PC-9 (cell line): ENCODE measurements at regions not wholly inside any gene's neighbourhood (a gene's known extent, or its start where the extent isn't known, plus 50 kb on each side); places are given as distances from the start of the nearest gene placed in this dataset.

Source experiments
- BruUV-seq: library from RNA; stranded (reverse); fragments of 400-500 nt; replicated peaks from 2 replicates; lab custom pipeline; 2021; lab: Mats Ljungman, UMichigan
- CTCF ChIA-PET: fragments of 300-600 bp; sonication (Branson Sonifier 250); formaldehyde crosslinking; loops from one replicate; lab custom pipeline; 2022; ENCODE audit warnings: antibody characterized with exemption; lab: Charles Lee
- POLR2A ChIA-PET: fragments of 300-600 bp; sonication (Branson Sonifier 250); formaldehyde crosslinking; loops from one replicate; lab custom pipeline; 2022; ENCODE audit warnings: antibody characterized with exemption; ENCODE audit not compliant: unreplicated experiment; lab: Charles Lee
- DNase-seq, 2 experiments: peaks; one replicate each; pipeline versions ENCODE4 v3.0.0 to v3.0.0-alpha.2; 2015 to 2022; ENCODE audit warnings: mixed read lengths in 1 of 2
- H2AFZ ChIP-seq: fragments of 200-600 bp; sonication (generic); 2 replicates; pipeline ENCODE4 v1.8.1; 2017; ENCODE audit warnings: antibody characterized with exemption
- H3F3A ChIP-seq: fragments of 200-600 bp; sonication (generic); 2 replicates; pipeline ENCODE4 v1.8.1; 2017; ENCODE audit warnings: antibody characterized with exemption, mild to moderate bottlenecking, low read depth; ENCODE audit not compliant: insufficient read depth
- H3K27ac ChIP-seq: fragments of 200-600 bp; sonication (generic); 2 replicates; pipeline ENCODE4 v1.6.1; 2016; ENCODE audit warnings: mixed run types
- H3K27me3 ChIP-seq: fragments of 200-600 bp; sonication (generic); 2 replicates; pipeline ENCODE4 v1.6.1; 2016; ENCODE audit warnings: low read depth, mixed run types; ENCODE audit not compliant: insufficient read depth
- H3K36me3 ChIP-seq: fragments of 200-600 bp; sonication (generic); 2 replicates; pipeline ENCODE4 v1.6.1; 2016; ENCODE audit warnings: low read depth, mixed run types
- H3K4me1 ChIP-seq: fragments of 200-600 bp; sonication (generic); replicated peaks from 2 replicates; pipeline ENCODE4 v1.6.1; 2016; ENCODE audit warnings: mixed run types; ENCODE audit not compliant: insufficient read depth
- H3K4me2 ChIP-seq: fragments of 200-600 bp; sonication (generic); 2 replicates; pipeline ENCODE4 v1.6.1; 2017; ENCODE audit warnings: mixed run types
- H3K4me3 ChIP-seq: fragments of 200-600 bp; sonication (generic); 2 replicates; pipeline ENCODE4 v1.6.1; 2016; ENCODE audit warnings: mixed run types
- H3K79me2 ChIP-seq: fragments of 200-600 bp; sonication (generic); 2 replicates; pipeline ENCODE4 v1.6.1; 2017; ENCODE audit warnings: low read depth, mixed run types
- H3K9me2 ChIP-seq: fragments of 200-600 bp; sonication (generic); 2 replicates; pipeline ENCODE4 v1.8.1; 2017; ENCODE audit warnings: mild to moderate bottlenecking; ENCODE audit not compliant: insufficient read depth
- H3K9me3 ChIP-seq: fragments of 200-600 bp; sonication (generic); 2 replicates; pipeline ENCODE4 v1.8.1; 2016; ENCODE audit warnings: low read depth; ENCODE audit not compliant: insufficient read depth
- H4K20me1 ChIP-seq: fragments of 200-600 bp; sonication (generic); 2 replicates; pipeline ENCODE4 v1.8.1; 2017; ENCODE audit not compliant: insufficient read depth
- CTCF ChIP-seq: fragments of 200-600 bp; sonication (generic); conservative IDR thresholded peaks from 2 replicates; pipeline ENCODE4 v1.6.1; 2017; ENCODE audit warnings: mixed run types, antibody characterized with exemption, mild to moderate bottlenecking, moderate library complexity
- EZH2 ChIP-seq: fragments of 200-600 bp; sonication (generic); IDR thresholded peaks from 2 replicates; pipeline ENCODE4 v1.8.0; 2017; ENCODE audit warnings: antibody characterized with exemption, low read depth
- intact Hi-C: fragments of 100-400 bp; cut with micrococcal nuclease; formaldehyde crosslinking; loops from one replicate; pipeline ENCODE4 v1.10.0; 2022; ENCODE audit not compliant: unreplicated experiment

GRCh38 chr2:226508005-226508404 lies 291.6 kb downstream of the IRS1 start:
- CTCF ChIA-PET: no interaction called here
- H2AFZ ChIP-seq: no peak overlapping the region

GRCh38 chr2:226497146-226497909 lies 302.3 kb downstream of the IRS1 start:
- Histone ChIP-seq H3K9me2 (no peaks in the 10 kb centered on the region), H2AFZ (no peak overlapping the region), H3F3A (no peaks in the 10 kb centered on the region), H3K4me1 (no peaks in the 10 kb centered on the region), H3K79me2 (no peaks in the 10 kb centered on the region), H3K4me3 (no peak overlapping the region), H3K27me3 (no peaks in the 10 kb centered on the region), H3K27ac (no peak overlapping the region), H3K9me3 (no peaks in the 10 kb centered on the region), H3K36me3 (no peaks in the 10 kb centered on the region), H4K20me1 (no peaks in the 10 kb centered on the region), H3K4me2 (no peak overlapping the region)
- intact Hi-C loops: no loop called here
- ChIA-PET CTCF (interaction anchor here (0.6 kb wide), 1 partner anchor 204 kb away, joined by 5 read pairs; no protein-coding TSS in a partner anchor), POLR2A (no interaction called here)
- BruUV-seq: no TSS peak
- no peak for TF ChIP-seq EZH2
- DNase-seq: no peak

More at GRCh38 chr2:226508005-226508404, 291.6 kb downstream of the IRS1 start:
- no peaks in the 10 kb centered on the region for H3F3A ChIP-seq
- H3K79me2 ChIP-seq: no peaks in the 10 kb centered on the region
- H3K9me2 ChIP-seq: no peaks in the 10 kb centered on the region
- no peaks in the 10 kb centered on the region for H3K27me3 ChIP-seq
- TF ChIP-seq CTCF (no peak), EZH2 (no peak)
- H3K4me1 ChIP-seq: no peaks in the 10 kb centered on the region
- DNase-seq: no peak
- no peak overlapping the region for H3K27ac ChIP-seq
- BruUV-seq: no TSS peak
- intact Hi-C loops: no loop called here
- H3K36me3 ChIP-seq: no peaks in the 10 kb centered on the region
- POLR2A ChIA-PET: no interaction called here
- no peak overlapping the region for H3K4me3 ChIP-seq
- no peaks in the 10 kb centered on the region; the same call in 1 of the 2 replicates for H3K9me3 ChIP-seq
- H4K20me1 ChIP-seq: no peaks in the 10 kb centered on the region
- no peak overlapping the region for H3K4me2 ChIP-seq

GRCh38 chr2:226496273-226496550 lies 303.4 kb downstream of the IRS1 start:
- Histone ChIP-seq H3K9me3 (peaks cover 6% of the 10 kb centered on the region; the same call in 1 of the 2 replicates), H3K79me2 (no peaks in the 10 kb centered on the region), H3K27me3 (no peaks in the 10 kb centered on the region), H3F3A (no peaks in the 10 kb centered on the region), H3K36me3 (no peaks in the 10 kb centered on the region), H3K9me2 (no peaks in the 10 kb centered on the region), H4K20me1 (no peaks in the 10 kb centered on the region), H3K4me2 (no peak overlapping the region), H3K4me1 (no peaks in the 10 kb centered on the region), H2AFZ (no peak overlapping the region), H3K27ac (no peak overlapping the region), H3K4me3 (no peak overlapping the region)
- POLR2A ChIA-PET: no interaction called here
- TF ChIP-seq EZH2 (no peak), CTCF (no peak)
- intact Hi-C loops: no loop called here
- BruUV-seq: no TSS peak
- CTCF ChIA-PET: no interaction called here
- no peak for DNase-seq
